Activated T-cell treated with anti-CD3 and anti-CD28 coated beads, Interleukin-2, amount 50 U/mL, for 72 hours (primary cell): ENCODE measurements at regions not wholly inside any gene's neighbourhood (a gene's known extent, or its start where the extent isn't known, plus 50 kb on each side); places are given as distances from the start of the nearest gene placed in this dataset.
A peak's percentile ranks its signal among the peaks of the same experiment; 100 is the strongest.

Source experiments
- ATAC-seq, 2 donors: fragments of 150-1000 bp; cut with Tn5 transposase; replicated peaks in 1 of 2; 2 replicates each; pipeline ENCODE4 v1.10.0; 2021; ENCODE audit warnings: moderate library complexity in 2 of 2, mild to moderate bottlenecking in 1 of 2
- DNase-seq, 2 donors: peaks; one replicate each; pipeline ENCODE4 v3.0.0; 2021 to 2022; ENCODE audit warnings: mixed read lengths in 1 of 2
- H3K27ac Mint-ChIP-seq: one replicate; pipeline ENCODE4 v1.8.0; 2022; ENCODE audit warnings: mild to moderate bottlenecking, moderate library complexity, mixed read lengths
- H3K27me3 Mint-ChIP-seq: one replicate; pipeline ENCODE4 v1.8.0; 2022; ENCODE audit warnings: low read depth, mixed read lengths
- H3K36me3 Mint-ChIP-seq, 2 donors: one replicate each; pipeline ENCODE4 v1.8.0; 2022; ENCODE audit warnings: mixed read lengths in 2 of 2, mild to moderate bottlenecking in 1 of 2; ENCODE audit not compliant: insufficient read depth in 2 of 2
- H3K4me1 Mint-ChIP-seq: one replicate; pipeline ENCODE4 v1.8.0; 2022; ENCODE audit warnings: low read depth, mixed read lengths
- H3K4me3 Mint-ChIP-seq, 2 donors: one replicate each; pipeline ENCODE4 v1.8.0; 2022; ENCODE audit warnings: mild to moderate bottlenecking in 2 of 2, mixed read lengths in 2 of 2, moderate library complexity in 2 of 2
- H3K9me3 Mint-ChIP-seq, 2 donors: one replicate each; pipeline ENCODE4 v1.8.0; 2022; ENCODE audit warnings: mixed read lengths in 2 of 2

DNA sequence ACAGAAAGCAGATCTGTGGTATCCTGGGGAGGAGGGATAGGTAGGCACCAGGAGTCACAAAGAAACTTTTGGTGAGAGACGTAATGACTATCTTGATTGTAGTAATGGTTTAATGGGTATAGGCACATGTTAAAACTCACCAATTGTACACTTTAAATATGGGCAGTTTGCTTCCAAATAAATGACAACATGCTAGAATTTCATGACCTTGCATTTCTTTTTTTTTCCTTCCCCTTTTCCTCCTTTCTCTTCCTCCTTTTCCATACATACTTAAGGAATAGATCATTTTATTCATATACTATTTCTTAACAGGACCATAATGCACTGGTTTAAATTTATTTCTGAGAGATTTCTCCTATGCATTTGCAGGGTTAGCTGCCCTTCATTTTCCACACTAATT lies 341.8 kb downstream of the TMEM182 start:
- H3K4me1 Mint-ChIP-seq: no peaks in the 10 kb centered on the region
- no peak overlapping the region for H3K27ac Mint-ChIP-seq
- DNase-seq (no peak), ATAC-seq (no peak)
- no peaks in the 10 kb centered on the region for H3K36me3 Mint-ChIP-seq
- H3K27me3 Mint-ChIP-seq: no peaks in the 10 kb centered on the region
- H3K9me3 Mint-ChIP-seq: no peaks in the 10 kb centered on the region
- no peak overlapping the region for H3K4me3 Mint-ChIP-seq

DNA sequence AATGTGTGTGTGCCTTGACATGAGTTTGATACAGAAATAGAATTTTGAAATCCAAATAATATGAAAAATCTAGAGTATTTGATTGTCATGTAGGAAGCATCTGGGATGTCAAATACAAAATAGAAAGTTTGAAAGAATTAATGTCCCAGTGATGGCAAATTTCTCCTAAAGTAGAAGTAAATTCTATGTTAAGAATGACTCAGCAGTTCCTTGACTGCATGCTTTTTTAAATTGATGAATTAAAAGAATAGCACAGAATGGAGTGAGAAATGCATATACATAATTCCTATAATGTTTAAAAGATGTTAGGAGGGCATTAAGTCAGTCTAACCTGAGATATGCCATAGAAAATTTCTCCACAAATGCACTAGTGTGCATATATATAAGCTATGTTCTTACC lies 357.5 kb downstream of the TMEM182 start:
- H3K4me1 Mint-ChIP-seq: no peaks in the 10 kb centered on the region
- no peak for DNase-seq
- no peak overlapping the region for H3K27ac Mint-ChIP-seq
- H3K36me3 Mint-ChIP-seq: no peaks in the 10 kb centered on the region
- no peaks in the 10 kb centered on the region for H3K27me3 Mint-ChIP-seq
- no peaks in the 10 kb centered on the region for H3K9me3 Mint-ChIP-seq
- H3K4me3 Mint-ChIP-seq: no peak overlapping the region
- ATAC-seq: no peak

DNA sequence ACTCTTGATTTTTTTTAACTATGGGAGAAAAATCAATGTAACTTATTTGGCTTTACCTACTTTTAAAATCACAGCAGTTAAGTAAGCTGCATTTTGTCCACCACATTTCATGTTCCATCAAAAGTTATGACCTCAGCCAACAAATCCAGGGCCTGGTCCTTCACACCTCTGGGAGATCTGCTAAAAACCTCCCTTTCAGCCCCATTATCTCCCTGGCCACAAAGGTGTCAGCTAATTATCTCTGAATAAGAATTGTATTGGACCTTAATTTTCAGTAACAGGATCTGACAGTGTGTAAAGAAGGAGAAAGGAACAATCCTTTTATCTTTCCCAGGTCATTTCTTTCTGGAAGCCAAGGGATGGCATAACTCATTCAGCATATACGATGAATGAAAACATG lies 359.3 kb downstream of the TMEM182 start:
- no peaks in the 10 kb centered on the region for H3K4me1 Mint-ChIP-seq
- no peaks in the 10 kb centered on the region for H3K27me3 Mint-ChIP-seq
- H3K36me3 Mint-ChIP-seq: no peaks in the 10 kb centered on the region
- ATAC-seq (no peak), DNase-seq (no peak)
- no peak overlapping the region for H3K27ac Mint-ChIP-seq
- no peak overlapping the region for H3K4me3 Mint-ChIP-seq
- no peaks in the 10 kb centered on the region for H3K9me3 Mint-ChIP-seq

DNA sequence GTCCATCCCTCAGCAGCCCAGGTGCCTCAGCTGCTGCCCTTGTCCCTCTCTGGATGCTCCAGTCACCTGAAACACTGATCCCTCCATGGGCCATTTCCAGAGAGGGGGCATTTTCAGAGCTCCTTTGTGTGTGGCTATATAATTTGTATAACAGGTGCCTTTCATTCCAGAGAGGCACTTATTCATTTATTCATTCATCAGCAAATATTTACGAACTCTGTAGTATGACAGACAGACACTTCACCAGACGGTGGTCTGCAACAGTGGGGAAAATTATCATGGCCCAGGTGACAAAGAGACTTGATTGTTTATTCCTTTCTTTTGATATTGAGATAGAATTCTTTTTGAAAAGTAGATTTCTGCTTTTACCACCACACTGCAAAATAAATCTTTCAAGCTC lies 361.7 kb downstream of the TMEM182 start:
- ATAC-seq (no peak), DNase-seq (no peak)
- Mint-ChIP-seq H3K36me3 (no peaks in the 10 kb centered on the region), H3K4me3 (no peak overlapping the region), H3K4me1 (no peaks in the 10 kb centered on the region), H3K27me3 (no peaks in the 10 kb centered on the region), H3K9me3 (no peaks in the 10 kb centered on the region), H3K27ac (no peak overlapping the region)

DNA sequence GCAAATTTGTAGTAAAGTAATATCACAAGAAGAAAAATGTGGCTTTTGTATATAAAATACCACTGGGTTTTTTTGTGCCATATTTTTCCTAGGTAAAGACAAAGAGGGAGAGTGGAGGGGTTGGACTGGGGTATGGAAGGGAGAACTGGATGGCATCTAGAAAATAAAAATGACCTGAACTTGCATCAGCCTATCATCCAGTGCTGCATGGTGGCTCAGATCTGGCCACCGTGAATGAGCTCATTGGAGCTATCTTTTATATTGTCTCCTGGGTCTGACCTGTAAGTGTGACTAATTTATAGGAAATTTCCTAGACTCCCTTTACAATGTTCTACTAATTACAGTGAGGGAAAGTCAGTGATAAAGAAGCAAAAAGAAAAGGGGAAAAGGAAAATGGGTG lies 369.0 kb downstream of the TMEM182 start:
- peaks cover 0 to 1% of the 10 kb centered on the region in 2 donors for H3K9me3 Mint-ChIP-seq
- ATAC-seq: no peak
- DNase-seq: no peak
- no peaks in the 10 kb centered on the region for H3K27me3 Mint-ChIP-seq
- H3K4me3 Mint-ChIP-seq: no peak overlapping the region
- H3K4me1 Mint-ChIP-seq: no peaks in the 10 kb centered on the region
- H3K27ac Mint-ChIP-seq: no peak overlapping the region
- no peaks in the 10 kb centered on the region for H3K36me3 Mint-ChIP-seq

DNA sequence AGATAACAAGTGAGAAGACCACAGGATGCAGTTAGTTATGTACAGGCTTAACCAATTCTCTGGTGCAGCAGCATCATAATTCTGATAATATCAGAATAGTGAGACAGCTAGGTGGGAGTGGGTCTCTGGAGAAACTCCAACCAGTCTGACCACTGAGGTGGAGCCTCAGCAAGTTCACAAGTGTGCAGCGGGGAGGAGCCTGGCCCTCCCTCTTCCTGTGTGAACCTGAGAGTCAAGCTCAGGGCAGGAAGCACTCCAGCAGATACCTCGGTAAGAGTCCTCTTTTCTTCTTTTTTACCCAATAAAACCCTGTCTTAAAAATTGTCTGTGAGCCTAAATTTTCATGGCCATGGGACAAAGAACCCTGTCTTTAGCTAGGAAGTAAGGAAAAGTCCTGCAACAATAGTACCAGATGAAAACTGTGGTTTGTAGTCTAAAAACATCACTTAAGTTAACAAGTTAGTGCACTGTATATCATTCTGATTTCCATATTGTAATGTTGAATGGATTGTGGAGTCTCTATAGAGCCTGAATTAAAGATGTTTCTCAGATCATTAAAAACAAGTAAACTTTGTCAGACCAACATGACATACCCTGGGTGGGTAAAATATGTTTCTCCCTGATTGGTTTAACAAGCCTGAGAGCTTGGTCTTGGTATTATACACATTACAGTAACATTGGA lies 370.8 kb downstream of the TMEM182 start:
- Mint-ChIP-seq H3K4me1 (no peaks in the 10 kb centered on the region), H3K36me3 (no peaks in the 10 kb centered on the region), H3K27ac (no peak overlapping the region), H3K27me3 (no peaks in the 10 kb centered on the region), H3K9me3 (peaks cover 0 to 1% of the 10 kb centered on the region in 2 donors), H3K4me3 (no peak overlapping the region)
- peak in 1 of 2 donors; percentile 38 for ATAC-seq
- no peak for DNase-seq

DNA sequence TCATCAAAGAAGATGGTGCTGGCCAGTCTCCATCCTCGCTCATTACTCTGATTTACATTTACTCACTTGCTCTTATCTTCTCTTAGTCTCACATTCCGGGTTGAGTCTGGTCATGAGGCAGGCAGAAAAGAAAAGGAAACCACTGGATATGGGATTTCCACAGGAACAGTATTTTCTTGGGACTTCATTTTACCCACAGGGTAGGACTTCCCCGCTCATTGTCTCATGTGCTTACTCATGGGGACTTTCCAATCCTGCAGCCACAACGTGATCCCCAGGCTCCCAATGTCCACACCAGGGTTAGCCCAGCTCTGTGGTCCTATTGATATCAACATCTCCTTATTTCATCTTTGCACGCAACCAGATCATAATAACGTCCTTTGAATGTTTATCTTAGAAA lies 373.8 kb downstream of the TMEM182 start:
- no peak for ATAC-seq
- Mint-ChIP-seq H3K27me3 (no peaks in the 10 kb centered on the region), H3K4me3 (no peak overlapping the region)

DNA sequence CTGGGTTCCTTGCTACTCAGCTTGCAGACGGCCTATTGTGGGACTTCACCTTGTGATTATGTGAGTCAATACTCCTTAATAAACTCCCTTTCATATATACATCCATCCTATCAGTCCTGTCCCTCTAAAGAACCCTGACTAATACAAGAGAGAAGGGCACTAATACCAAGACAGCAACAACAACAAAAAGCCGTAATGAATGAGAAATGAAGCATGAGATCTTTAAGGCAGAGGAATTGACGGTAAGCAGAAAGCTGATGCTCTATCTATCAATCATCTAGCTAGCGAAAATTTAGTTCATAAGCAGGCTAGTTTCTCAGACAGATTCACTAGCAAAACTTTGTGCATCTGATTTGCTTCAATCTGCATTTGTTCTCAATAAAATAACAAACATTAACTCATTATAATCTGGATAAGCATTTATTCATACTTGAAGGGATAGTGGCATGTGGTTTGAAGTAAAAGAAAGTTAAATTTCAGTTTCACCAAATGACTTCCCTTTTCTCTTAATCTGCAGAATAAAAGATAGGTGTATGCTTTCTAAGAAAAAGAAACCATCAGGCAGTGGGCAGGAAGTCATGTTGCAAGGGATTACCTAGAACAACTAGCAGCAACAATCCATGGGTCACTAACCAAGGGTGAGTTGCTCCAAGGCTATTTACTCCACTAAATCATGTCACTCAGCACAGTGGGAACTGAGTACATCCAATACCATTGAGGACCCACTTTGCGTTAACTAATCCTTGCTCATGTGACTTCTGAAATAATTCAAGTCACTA lies 376.5 kb downstream of the TMEM182 start:
- no peaks in the 10 kb centered on the region for H3K4me1 Mint-ChIP-seq
- DNase-seq (no peak), ATAC-seq (no peak)
- H3K9me3 Mint-ChIP-seq: peaks cover 0 to 3% of the 10 kb centered on the region in 2 donors
- H3K4me3 Mint-ChIP-seq: no peak overlapping the region
- H3K27ac Mint-ChIP-seq: no peak overlapping the region
- H3K36me3 Mint-ChIP-seq: no peaks in the 10 kb centered on the region
- no peaks in the 10 kb centered on the region for H3K27me3 Mint-ChIP-seq

More for the DNA sequence above, 373.8 kb downstream of the TMEM182 start:
- H3K4me1 Mint-ChIP-seq: no peaks in the 10 kb centered on the region
- H3K27ac Mint-ChIP-seq: no peak overlapping the region
- H3K36me3 Mint-ChIP-seq: no peaks in the 10 kb centered on the region
- H3K9me3 Mint-ChIP-seq: peaks cover 0 to 4% of the 10 kb centered on the region in 2 donors
- no peak for DNase-seq

DNA sequence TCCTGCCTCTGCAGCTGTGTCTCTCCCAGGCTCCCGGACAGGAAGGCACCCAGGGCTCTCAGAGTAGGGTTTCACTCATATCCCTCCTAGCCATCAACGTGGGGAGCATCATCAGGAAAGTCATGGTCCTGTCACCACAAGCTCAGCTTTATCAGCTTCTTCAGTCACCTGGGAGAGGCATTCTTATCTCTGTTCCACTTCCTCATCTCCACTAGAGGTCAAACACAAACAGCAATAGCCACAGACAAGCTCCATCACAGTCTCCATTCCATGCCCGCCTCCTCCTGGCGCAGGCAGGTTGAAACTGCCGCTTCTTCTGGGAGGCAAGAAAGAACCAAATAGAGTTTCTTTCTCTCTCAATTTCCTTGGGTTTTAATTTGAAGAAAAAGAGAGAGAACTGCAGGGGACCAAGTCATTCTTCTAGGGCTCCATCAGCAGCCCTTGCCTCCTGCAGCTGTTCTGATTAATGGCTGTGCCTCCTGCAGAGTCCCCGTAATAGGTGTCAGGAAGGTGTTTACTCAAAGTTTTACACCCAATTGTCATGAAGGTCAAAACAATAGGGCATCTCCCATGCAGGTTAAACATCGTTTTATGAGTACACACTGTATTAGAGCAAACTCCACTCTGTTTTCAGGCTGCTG lies 377.9 kb downstream of the TMEM182 start:
- ATAC-seq (no peak), DNase-seq (no peak)
- Mint-ChIP-seq H3K27ac (no peak overlapping the region), H3K4me3 (no peak overlapping the region), H3K36me3 (no peaks in the 10 kb centered on the region), H3K4me1 (no peaks in the 10 kb centered on the region), H3K9me3 (peaks cover 0 to 3% of the 10 kb centered on the region in 2 donors), H3K27me3 (no peaks in the 10 kb centered on the region)

DNA sequence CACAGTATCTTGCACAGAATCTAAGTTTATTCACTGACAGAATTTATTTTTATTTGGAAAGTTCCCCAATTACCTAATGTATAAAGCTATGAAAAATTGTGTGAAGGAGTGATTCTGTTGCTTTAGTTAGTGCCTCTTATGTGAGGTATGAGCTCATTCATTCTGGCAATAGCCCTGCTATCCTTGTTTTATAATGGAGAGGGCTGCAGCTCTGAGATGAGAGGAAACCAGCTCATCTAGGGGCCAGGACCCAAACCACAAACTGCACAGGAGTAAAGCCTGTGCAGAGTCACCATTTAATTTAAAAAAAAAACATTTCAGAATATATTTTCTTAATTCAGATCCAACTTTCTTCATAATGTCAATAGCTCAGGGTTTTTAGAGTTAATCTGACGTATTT lies 383.0 kb downstream of the TMEM182 start:
- Mint-ChIP-seq H3K27me3 (no peaks in the 10 kb centered on the region), H3K4me1 (no peaks in the 10 kb centered on the region), H3K9me3 (peaks cover 2 to 3% of the 10 kb centered on the region in 2 donors), H3K4me3 (no peak overlapping the region), H3K36me3 (no peaks in the 10 kb centered on the region), H3K27ac (no peak overlapping the region)
- no peak for DNase-seq
- ATAC-seq: no peak

DNA sequence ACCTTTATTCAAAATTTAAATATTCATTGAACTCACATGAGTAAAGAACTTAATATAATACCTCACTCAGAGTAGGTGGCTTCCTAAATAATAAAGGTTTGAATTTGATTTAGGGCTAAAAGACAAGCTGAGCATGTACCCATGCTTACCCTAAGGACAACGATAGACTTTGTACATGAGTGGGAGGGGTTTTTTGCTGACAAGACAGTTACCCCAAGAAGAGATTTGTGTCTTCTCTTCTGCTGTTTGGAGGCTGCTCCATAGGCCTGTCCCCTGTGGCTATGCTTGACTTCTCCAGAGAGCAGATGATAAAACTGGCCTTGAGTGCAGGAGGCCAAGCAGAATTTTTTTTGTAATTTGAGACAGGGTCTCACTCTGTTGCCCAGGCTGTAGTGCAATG lies 383.9 kb downstream of the TMEM182 start:
- Mint-ChIP-seq H3K9me3 (peaks cover 0 to 2% of the 10 kb centered on the region in 2 donors), H3K36me3 (no peaks in the 10 kb centered on the region), H3K4me1 (no peaks in the 10 kb centered on the region), H3K27me3 (no peaks in the 10 kb centered on the region), H3K27ac (no peak overlapping the region), H3K4me3 (no peak overlapping the region)
- ATAC-seq (no peak), DNase-seq (no peak)

DNA sequence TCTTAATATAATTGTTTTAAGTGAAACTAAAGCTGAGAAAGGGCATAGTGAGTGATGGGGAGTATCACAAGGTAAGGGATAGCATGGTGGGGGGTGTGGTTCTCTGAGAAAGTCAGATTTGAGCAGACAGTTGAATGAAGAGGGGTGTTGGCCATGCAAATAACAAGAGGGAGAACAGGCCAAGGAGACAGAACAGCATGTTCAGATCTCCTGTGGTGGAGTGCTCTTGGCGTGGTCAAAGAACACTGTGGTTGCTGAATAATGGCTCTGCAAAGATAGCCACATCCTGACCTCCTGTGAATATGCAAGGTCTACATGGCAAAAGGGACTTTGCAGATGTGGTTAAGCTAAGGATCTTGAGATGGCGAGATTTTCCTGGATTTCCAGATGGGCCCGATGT lies 389.2 kb downstream of the TMEM182 start:
- DNase-seq (no peak), ATAC-seq (no peak)
- no peaks in the 10 kb centered on the region for H3K4me1 Mint-ChIP-seq
- no peak overlapping the region for H3K27ac Mint-ChIP-seq
- no peaks in the 10 kb centered on the region for H3K36me3 Mint-ChIP-seq
- H3K27me3 Mint-ChIP-seq: no peaks in the 10 kb centered on the region
- H3K9me3 Mint-ChIP-seq: peaks cover 2 to 4% of the 10 kb centered on the region in 2 donors
- H3K4me3 Mint-ChIP-seq: no peak overlapping the region

DNA sequence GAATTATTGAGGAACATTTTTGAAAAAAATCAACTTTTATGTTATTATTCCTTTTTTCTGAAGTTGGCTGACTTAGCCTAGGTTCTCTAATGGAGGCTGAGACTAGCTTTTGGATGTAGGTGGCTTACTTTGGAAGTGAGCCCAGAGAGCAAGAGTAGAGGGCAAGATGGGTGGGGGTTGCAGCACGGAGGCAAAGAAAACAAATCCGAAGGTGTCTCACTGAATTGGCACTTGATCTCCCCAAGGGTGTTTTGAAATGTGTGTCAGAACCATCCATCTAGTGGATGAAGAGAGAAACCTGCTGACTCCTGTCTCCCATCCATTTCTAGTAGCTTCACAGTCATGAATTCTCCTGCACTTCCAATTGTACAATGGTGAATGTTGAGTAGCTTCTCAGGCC lies 390.7 kb downstream of the TMEM182 start:
- Mint-ChIP-seq H3K9me3 (peaks cover 2% of the 10 kb centered on the region in 2 donors), H3K27ac (no peak overlapping the region), H3K4me1 (no peaks in the 10 kb centered on the region), H3K27me3 (no peaks in the 10 kb centered on the region), H3K4me3 (no peak overlapping the region), H3K36me3 (no peaks in the 10 kb centered on the region)
- no peak for ATAC-seq
- DNase-seq: no peak
